ENCODE measurements at regions not wholly inside any gene's neighbourhood (a gene's known extent, or its start where the extent isn't known, plus 50 kb on each side); places are given as distances from the start of the nearest gene placed in this dataset.

- no peak for TF ChIP-seq CTCF (IDR thresholded peaks at IDR 0.05; ENCODE audit: extremely low read depth in 1 of 2, insufficient read depth in 1 of 2, low read depth in 1 of 2, low read length in 2 of 2)
- TF ChIP-seq, protein P1, sequence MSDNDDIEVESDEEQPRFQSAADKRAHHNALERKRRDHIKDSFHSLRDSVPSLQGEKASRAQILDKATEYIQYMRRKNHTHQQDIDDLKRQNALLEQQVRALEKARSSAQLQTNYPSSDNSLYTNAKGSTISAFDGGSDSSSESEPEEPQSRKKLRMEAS (IDR thresholded peaks at IDR 0.05; ENCODE audit: insufficient read depth, insufficient read length), result no peak
- TF ChIP-seq POLR2A (IDR thresholded peaks at IDR 0.05; ENCODE audit: low read depth, low read length), result no peak
- no peak for TF ChIP-seq MYC (IDR thresholded peaks at IDR 0.05; ENCODE audit: low read depth, low read length)
- no peak for TF ChIP-seq POLR2AphosphoS5 (IDR thresholded peaks at IDR 0.05; ENCODE audit: insufficient read depth, low read depth, low read length)
- TF ChIP-seq GATA2 (IDR thresholded peaks at IDR 0.05; ENCODE audit: insufficient read depth, insufficient read length, low read depth, low read length), result no peak
These were observed 228.3 kb upstream of the EEF2KMT start for GRCh38 chr16:5325932-5326331.
